Sigmoid colon (tissue), 6 donors: ENCODE measurements at regions not wholly inside any gene's neighbourhood (a gene's known extent, or its start where the extent isn't known, plus 50 kb on each side); places are given as distances from the start of the nearest gene placed in this dataset.

Experiments
- DNase-seq: peaks from one replicate; pipeline ENCODE4 v3.0.0-alpha.2; 2019
- H3K27ac ChIP-seq, 4 donors: fragments of 200-600 bp; sonication (generic); one replicate each; pipeline ENCODE4 v1.5.1; 2016 to 2019; ENCODE audit warnings: mild to moderate bottlenecking in 1 of 4
- H3K27me3 ChIP-seq, 3 donors: fragments of 200-600 bp; sonication (generic); one replicate each; pipeline ENCODE4 v1.5.1; 2019; ENCODE audit warnings: mild to moderate bottlenecking in 1 of 3
- H3K36me3 ChIP-seq, 4 donors: fragments of 200-600 bp; sonication (generic); one replicate each; pipeline ENCODE4 v1.5.1; 2016 to 2019
- H3K4me1 ChIP-seq, 4 donors: fragments of 200-600 bp; sonication (generic); one replicate each; pipeline ENCODE4 v1.5.1; 2017 to 2019
- H3K4me3 ChIP-seq, 4 donors: fragments of 200-600 bp; sonication (generic); one replicate each; pipeline ENCODE4 v1.5.1; 2017 to 2019; ENCODE audit warnings: mild to moderate bottlenecking in 2 of 4, moderate library complexity in 1 of 4
- H3K9me3 ChIP-seq, 4 donors: fragments of 200-600 bp in 3 of 4; sonication (generic) in 3 of 4; one replicate each; pipeline versions ENCODE4 v1.5.1 to v1.6.1; 2013 to 2019
- EP300 ChIP-seq, 4 donors: sonication (generic); formaldehyde crosslinking; IDR thresholded peaks; one replicate each; pipeline ENCODE4 v1.6.1; 2017; ENCODE audit warnings: antibody characterized with exemption in 4 of 4
- POLR2A ChIP-seq, 2 donors: fragments of 450-650 bp; IDR thresholded peaks; one replicate each; pipeline ENCODE4 v1.6.1; 2016; ENCODE audit warnings: antibody characterized with exemption in 2 of 2, mild to moderate bottlenecking in 2 of 2, moderate library complexity in 2 of 2
- POLR2AphosphoS5 ChIP-seq, 4 donors: sonication (generic); formaldehyde crosslinking; IDR thresholded peaks; one replicate each; pipeline ENCODE4 v1.6.1; 2017; ENCODE audit warnings: antibody characterized with exemption in 4 of 4
- WGBS, 2 donors: extraction: QIAGEN DNeasy Blood & Tissue Kit; methylation state at CpG; one replicate each; pipeline ENCODE4 v1.1.7; 2013; 5-methylcytosine and 5-hydroxymethylcytosine counted together
- intact Hi-C: fragments of 100-400 bp; cut with DNase I; formaldehyde crosslinking; loops from one replicate; pipeline ENCODE4 v1.15.1; 2023
- TF ChIP-seq, protein P1 (sequence below), 4 experiments: fragments of 450-650 bp in 3 of 4; fragments of 200-600 bp in 1 of 4; IDR thresholded peaks; one replicate each; pipeline ENCODE4 v1.5.1; 2016 to 2019; ENCODE audit warnings: antibody characterized with exemption in 4 of 4, mild to moderate bottlenecking in 3 of 4, moderate library complexity in 2 of 4
- donor health status: healthy with polysubstance abuse.
- donor health status: healthy.

DNA sequence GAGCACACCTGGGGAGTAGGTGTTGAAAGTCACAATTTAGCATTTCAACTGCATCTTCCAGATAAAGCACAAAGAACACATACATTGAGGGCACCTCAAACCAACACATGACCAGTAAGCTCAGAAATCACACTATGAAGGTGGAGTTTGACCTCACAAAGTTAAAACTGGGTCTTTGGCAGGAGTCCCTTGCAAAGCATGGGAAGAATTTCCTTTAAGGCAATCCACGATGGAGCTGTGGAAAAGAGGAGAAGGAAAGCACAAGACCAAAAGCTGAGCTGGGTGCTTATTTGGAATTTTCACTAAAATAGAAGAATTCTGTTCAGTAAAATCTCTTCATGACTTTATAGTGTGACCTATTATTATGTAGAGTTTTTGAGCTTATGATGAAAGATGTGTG, 212.9 kb upstream of the APCDD1 start:
- intact Hi-C loops: no loop called here
- TF ChIP-seq, protein P1, sequence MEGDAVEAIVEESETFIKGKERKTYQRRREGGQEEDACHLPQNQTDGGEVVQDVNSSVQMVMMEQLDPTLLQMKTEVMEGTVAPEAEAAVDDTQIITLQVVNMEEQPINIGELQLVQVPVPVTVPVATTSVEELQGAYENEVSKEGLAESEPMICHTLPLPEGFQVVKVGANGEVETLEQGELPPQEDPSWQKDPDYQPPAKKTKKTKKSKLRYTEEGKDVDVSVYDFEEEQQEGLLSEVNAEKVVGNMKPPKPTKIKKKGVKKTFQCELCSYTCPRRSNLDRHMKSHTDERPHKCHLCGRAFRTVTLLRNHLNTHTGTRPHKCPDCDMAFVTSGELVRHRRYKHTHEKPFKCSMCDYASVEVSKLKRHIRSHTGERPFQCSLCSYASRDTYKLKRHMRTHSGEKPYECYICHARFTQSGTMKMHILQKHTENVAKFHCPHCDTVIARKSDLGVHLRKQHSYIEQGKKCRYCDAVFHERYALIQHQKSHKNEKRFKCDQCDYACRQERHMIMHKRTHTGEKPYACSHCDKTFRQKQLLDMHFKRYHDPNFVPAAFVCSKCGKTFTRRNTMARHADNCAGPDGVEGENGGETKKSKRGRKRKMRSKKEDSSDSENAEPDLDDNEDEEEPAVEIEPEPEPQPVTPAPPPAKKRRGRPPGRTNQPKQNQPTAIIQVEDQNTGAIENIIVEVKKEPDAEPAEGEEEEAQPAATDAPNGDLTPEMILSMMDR (IDR thresholded peaks at IDR 0.05): no peak
- TF ChIP-seq POLR2AphosphoS5 (IDR thresholded peaks at IDR 0.05) (no peak), EP300 (IDR thresholded peaks at IDR 0.05) (no peak), POLR2A (IDR thresholded peaks at IDR 0.05) (no peak)
- Histone ChIP-seq H3K36me3 (no peaks in the 10 kb centered on the region), H3K27ac (no peak overlapping the region), H3K4me1 (peaks cover 0 to 20% (median 12%) of the 10 kb centered on the region in 4 donors), H3K4me3 (no peak overlapping the region), H3K9me3 (no peaks in the 10 kb centered on the region), H3K27me3 (no peaks in the 10 kb centered on the region)
- no peak for DNase-seq
- 15 to 68% methylated on average over 1 of the region's 1 CpG for WGBS, 2 donors

- intact Hi-C loops: no loop called here
- Histone ChIP-seq H3K4me3 (no peak overlapping the region), H3K9me3 (no peaks in the 10 kb centered on the region), H3K27me3 (peaks cover 0 to 14% (median 0%) of the 10 kb centered on the region in 3 donors), H3K27ac (no peak overlapping the region), H3K36me3 (no peaks in the 10 kb centered on the region), H3K4me1 (peaks cover 0 to 31% (median 12%) of the 10 kb centered on the region in 4 donors)
- whole genome bisulfite sequencing, 2 donors: 73 to 88% methylated on average over 7 of the region's 7 CpGs
- DNase-seq: no peak
- TF ChIP-seq EP300 (IDR thresholded peaks at IDR 0.05) (no peak), POLR2A (IDR thresholded peaks at IDR 0.05) (no peak), POLR2AphosphoS5 (IDR thresholded peaks at IDR 0.05) (no peak)
- TF ChIP-seq, protein P1 (IDR thresholded peaks at IDR 0.05): no peak
These were observed 211.3 kb upstream of the APCDD1 start for GRCh38 chr18:10242936-10243680.

DNA sequence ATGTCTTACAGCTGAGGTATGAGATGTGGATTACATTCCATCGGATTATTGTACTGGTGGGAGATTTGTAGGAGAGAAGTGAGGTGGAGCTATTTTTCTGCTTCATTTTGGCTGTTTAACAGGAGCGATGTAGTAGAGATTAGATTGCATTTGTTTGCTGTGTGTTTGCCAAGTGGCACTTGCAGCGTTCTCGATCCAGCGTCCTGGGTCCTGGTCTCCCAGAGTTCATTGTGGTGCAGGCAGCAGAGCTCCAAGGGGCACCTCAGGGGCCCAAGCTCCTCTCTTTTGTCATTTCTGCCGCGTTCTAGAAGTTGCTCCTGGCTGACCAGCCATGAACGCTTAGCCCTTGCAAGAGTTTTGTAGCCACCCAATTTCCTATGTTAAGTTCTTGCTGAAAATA, 210.1 kb upstream of the APCDD1 start:
- Histone ChIP-seq H3K9me3 (no peaks in the 10 kb centered on the region), H3K36me3 (no peaks in the 10 kb centered on the region), H3K27ac (no peak overlapping the region), H3K27me3 (peaks cover 0 to 14% (median 0%) of the 10 kb centered on the region in 3 donors), H3K4me3 (no peak overlapping the region), H3K4me1 (peaks cover 0 to 22% (median 5%) of the 10 kb centered on the region in 4 donors)
- WGBS, 2 donors: 75 to 86% methylated on average over 8 of the region's 8 CpGs
- no peak for DNase-seq
- TF ChIP-seq EP300 (IDR thresholded peaks at IDR 0.05) (no peak), POLR2AphosphoS5 (IDR thresholded peaks at IDR 0.05) (no peak), POLR2A (IDR thresholded peaks at IDR 0.05) (no peak)
- TF ChIP-seq, protein P1 (IDR thresholded peaks at IDR 0.05): no peak
- intact Hi-C loops: no loop called here

DNA sequence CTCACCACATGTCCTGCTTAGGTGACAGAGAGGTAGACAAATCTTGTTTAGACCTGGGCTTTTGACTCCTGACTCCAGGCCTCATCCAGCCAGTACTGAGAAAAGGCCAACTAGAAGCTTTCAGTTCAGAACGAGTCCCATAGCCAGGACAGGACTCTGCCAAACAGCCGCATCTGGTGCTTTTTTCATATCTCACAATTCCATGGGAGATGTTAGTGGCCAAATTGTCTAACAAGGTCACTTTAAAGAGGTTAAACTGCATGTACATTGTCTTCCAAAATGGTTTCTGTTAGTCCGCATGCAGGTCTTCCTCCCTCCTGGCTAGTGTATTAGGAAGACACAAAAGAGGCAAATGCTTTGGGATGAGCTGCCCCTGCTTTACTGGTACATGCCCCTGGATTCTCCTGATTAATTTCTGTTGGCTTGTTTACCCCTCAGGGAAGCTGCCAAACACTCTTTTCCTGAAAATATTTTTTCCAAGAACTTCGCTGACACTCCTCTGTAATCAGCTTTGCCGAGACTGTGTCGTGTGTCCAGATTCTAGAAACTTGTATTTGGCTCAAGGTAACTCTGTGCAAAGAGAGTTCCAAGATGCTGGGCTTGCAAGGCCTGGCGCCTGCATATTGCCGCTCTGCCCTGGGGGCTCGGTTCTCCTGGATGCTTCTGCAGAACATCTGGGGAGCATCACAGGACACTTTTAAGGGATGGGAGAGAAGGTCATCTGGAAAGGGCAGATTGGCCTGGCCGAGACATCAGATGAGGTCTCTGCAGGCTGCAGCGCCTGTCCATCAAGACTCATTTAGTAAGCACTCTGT, 209.2 kb upstream of the APCDD1 start:
- no peak for DNase-seq
- Histone ChIP-seq H3K27me3 (peaks cover 0 to 14% (median 0%) of the 10 kb centered on the region in 3 donors), H3K4me3 (no peak overlapping the region), H3K27ac (peak overlapping the region in 2 of 4 donors; percentile 13 to 37), H3K36me3 (no peaks in the 10 kb centered on the region), H3K4me1 (peaks cover 0 to 13% (median 0%) of the 10 kb centered on the region in 4 donors), H3K9me3 (no peaks in the 10 kb centered on the region)
- WGBS, 2 donors: 88 to 90% methylated on average over 11 of the region's 11 CpGs
- no peak for TF ChIP-seq POLR2A (IDR thresholded peaks at IDR 0.05)
- TF ChIP-seq POLR2AphosphoS5 (IDR thresholded peaks at IDR 0.05): peak in 2 of 4 donors; percentile 43 to 59
- TF ChIP-seq, protein P1 (IDR thresholded peaks at IDR 0.05): no peak
- no peak for TF ChIP-seq EP300 (IDR thresholded peaks at IDR 0.05)
- intact Hi-C loops: no loop called here
